Osteocyte (in vitro differentiated cells): ENCODE measurements at regions not wholly inside any gene's neighbourhood (a gene's known extent, or its start where the extent isn't known, plus 50 kb on each side); places are given as distances from the start of the nearest gene placed in this dataset.

Experiments
- DNase-seq: peaks from one replicate; pipeline ENCODE4 v3.0.0; 2021; ENCODE audit warnings: mixed read lengths; ENCODE audit not compliant: unreplicated experiment; ENCODE audit errors: extremely low spot score
- H3K27ac Mint-ChIP-seq: one replicate; pipeline ENCODE4 v1.8.0; 2021; ENCODE audit warnings: mild to moderate bottlenecking, mixed read lengths; ENCODE audit not compliant: unreplicated experiment
- H3K27me3 Mint-ChIP-seq: one replicate; pipeline ENCODE4 v1.8.0; 2021; ENCODE audit warnings: mixed read lengths; ENCODE audit not compliant: unreplicated experiment
- H3K36me3 Mint-ChIP-seq: one replicate; pipeline ENCODE4 v1.8.0; 2021; ENCODE audit warnings: mixed read lengths; ENCODE audit not compliant: unreplicated experiment
- H3K4me1 Mint-ChIP-seq: one replicate; pipeline ENCODE4 v1.8.0; 2021; ENCODE audit warnings: mixed read lengths; ENCODE audit not compliant: unreplicated experiment
- H3K4me3 Mint-ChIP-seq: one replicate; pipeline ENCODE4 v1.8.0; 2021; ENCODE audit warnings: mild to moderate bottlenecking, moderate library complexity, mixed read lengths; ENCODE audit not compliant: unreplicated experiment
- H3K9me3 Mint-ChIP-seq: one replicate; pipeline ENCODE4 v1.8.0; 2021; ENCODE audit warnings: mixed read lengths; ENCODE audit not compliant: unreplicated experiment
- CTCF ChIP-seq: fragments of 200-600 bp; sonication (generic); IDR thresholded peaks from 2 replicates; pipeline ENCODE4 v1.5.0; 2021; ENCODE audit warnings: antibody characterized with exemption, mild to moderate bottlenecking, moderate library complexity

GRCh38 chr1:55289614-55290013 lies 74.5 kb upstream of the USP24 start:
- Mint-ChIP-seq H3K36me3 (peaks cover under 1% of the 10 kb centered on the region), H3K4me3 (no peak overlapping the region), H3K4me1 (peaks cover 16% of the 10 kb centered on the region), H3K27me3 (no peaks in the 10 kb centered on the region), H3K9me3 (no peaks in the 10 kb centered on the region), H3K27ac (no peak overlapping the region)
- TF ChIP-seq CTCF, result no peak
- DNase-seq, result no peak

DNA sequence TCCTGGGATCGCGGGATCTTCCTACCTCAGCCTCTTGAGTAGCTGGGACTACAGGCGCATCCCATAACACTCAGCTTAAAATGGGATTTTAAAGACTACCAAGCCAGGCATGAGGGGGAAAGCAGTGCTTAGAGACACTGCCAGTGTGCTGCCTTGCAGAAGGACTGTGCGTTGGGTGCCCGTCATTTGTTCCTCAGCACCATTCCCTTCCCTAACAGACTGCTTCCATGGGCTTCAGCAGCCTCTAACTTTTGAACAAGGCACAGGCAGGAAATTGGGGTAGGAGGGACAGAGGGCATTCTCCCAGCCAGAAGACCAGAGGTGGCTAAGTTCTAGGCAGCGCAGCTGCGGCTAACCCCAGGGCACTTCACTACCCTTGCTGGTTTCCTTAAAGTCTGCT lies 73.9 kb upstream of the USP24 start:
- no peak overlapping the region for H3K4me3 Mint-ChIP-seq
- peaks cover 16% of the 10 kb centered on the region for H3K4me1 Mint-ChIP-seq
- DNase-seq, result no peak
- no peaks in the 10 kb centered on the region for H3K36me3 Mint-ChIP-seq
- no peaks in the 10 kb centered on the region for H3K9me3 Mint-ChIP-seq
- H3K27ac Mint-ChIP-seq, result no peak overlapping the region
- TF ChIP-seq CTCF, result no peak
- H3K27me3 Mint-ChIP-seq, result no peaks in the 10 kb centered on the region

DNA sequence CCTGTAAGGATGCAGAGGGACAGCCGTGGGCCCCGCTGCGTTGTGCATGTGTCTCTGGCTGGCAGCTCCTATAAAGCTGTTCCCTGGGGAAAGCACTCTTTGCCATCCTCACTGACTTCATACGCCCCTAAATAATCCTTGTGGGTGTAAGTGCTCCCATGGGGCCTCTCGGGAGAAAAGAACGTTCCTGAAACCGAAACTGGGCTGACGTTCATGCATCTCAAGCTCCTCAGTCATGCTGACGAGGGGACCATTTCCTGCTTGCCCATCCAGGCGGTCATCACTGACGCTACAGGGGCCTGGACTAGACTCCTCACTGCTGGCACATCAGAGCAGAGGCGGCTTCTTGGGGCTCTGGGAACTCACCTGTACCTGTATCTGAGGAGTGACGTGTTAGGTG lies 73.1 kb upstream of the USP24 start:
- no peak for DNase-seq
- no peak for TF ChIP-seq CTCF
- no peak overlapping the region for H3K27ac Mint-ChIP-seq
- H3K9me3 Mint-ChIP-seq, result no peaks in the 10 kb centered on the region
- no peaks in the 10 kb centered on the region for H3K36me3 Mint-ChIP-seq
- H3K27me3 Mint-ChIP-seq, result no peaks in the 10 kb centered on the region
- no peak overlapping the region for H3K4me3 Mint-ChIP-seq
- H3K4me1 Mint-ChIP-seq, result peaks cover 16% of the 10 kb centered on the region

DNA sequence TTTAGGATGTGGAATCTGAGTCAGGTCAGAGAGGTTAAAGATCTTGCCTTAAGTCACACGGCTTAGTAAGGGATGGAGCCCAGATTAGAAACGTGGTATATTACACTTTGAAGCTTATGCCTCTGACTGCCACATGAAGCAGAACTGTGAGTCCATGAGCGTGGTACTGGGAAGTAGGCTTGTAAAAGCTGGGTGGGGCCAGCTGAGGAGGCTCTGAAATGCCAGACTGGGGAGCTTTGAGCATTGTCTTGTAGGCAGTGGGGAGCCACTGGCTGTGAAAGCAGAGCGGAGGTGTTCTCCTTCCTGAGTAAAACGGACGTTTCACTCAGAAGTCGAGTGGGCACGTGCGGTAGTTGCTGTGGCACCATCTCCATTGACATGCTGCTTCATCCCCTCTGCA lies 72.6 kb upstream of the USP24 start:
- no peak for DNase-seq
- peaks cover under 1% of the 10 kb centered on the region for H3K27me3 Mint-ChIP-seq
- no peaks in the 10 kb centered on the region for H3K9me3 Mint-ChIP-seq
- no peak for TF ChIP-seq CTCF
- no peaks in the 10 kb centered on the region for H3K36me3 Mint-ChIP-seq
- H3K4me1 Mint-ChIP-seq, result peaks cover 16% of the 10 kb centered on the region
- H3K4me3 Mint-ChIP-seq, result no peak overlapping the region
- no peak overlapping the region for H3K27ac Mint-ChIP-seq

DNA sequence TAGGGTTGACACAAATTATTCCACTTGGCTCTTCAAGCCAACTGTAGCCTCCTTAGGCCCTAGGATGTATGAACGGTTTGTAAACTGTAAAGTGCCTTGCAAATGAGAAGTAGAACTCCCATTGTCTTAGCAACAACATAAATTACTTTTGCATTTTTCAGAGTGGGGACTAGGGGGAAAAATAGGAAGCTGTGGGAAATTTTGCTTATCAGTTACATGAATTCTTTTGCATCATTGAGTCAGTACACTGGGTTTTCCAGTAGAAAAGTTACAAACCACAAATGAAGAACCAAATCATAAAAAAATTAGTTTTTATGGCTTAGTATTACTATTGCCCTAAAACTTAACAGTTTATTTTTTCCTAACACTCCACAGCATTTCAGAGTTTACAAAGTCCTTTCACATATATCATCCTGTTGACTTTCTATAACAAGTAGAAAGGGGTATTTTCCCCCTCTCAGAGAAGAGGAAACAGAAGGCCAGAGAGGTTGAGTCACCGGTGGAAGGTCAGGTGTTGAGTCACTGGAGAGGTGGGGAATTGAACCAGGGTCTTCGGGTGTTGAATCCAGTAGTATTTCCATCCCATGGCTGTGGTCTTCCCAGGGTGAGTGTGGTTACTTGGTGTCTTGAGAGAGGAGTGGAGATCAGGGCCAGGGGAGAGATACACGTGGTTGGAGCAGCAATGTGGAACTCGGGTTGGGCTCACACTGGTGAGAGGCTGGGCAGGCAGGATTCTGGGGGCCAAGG lies 71.9 kb upstream of the USP24 start:
- no peak for DNase-seq
- Mint-ChIP-seq H3K27ac (no peak overlapping the region), H3K4me3 (no peak overlapping the region), H3K9me3 (no peaks in the 10 kb centered on the region), H3K4me1 (peaks cover 16% of the 10 kb centered on the region), H3K36me3 (no peaks in the 10 kb centered on the region), H3K27me3 (peaks cover 2% of the 10 kb centered on the region)
- no peak for TF ChIP-seq CTCF
